ENCODE measurements at regions not wholly inside any gene's neighbourhood (a gene's known extent, or its start where the extent isn't known, plus 50 kb on each side); places are given as distances from the start of the nearest gene placed in this dataset.

GRCh38 chr3:83715307-83715706 lies 1243.5 kb upstream of the CADM2 start:
- TF ChIP-seq CTCF (conservative IDR thresholded peaks at IDR 0.05) (no peak), ZFX (IDR thresholded peaks at IDR 0.05) (no peak)
